ENCODE measurements at regions not wholly inside any gene's neighbourhood (a gene's known extent, or its start where the extent isn't known, plus 50 kb on each side); places are given as distances from the start of the nearest gene placed in this dataset.

- H3K27me3 ChIP-seq = no peaks in the 10 kb centered on the region
- intact Hi-C loops (cut with DNase I) = no loop called here
Measured at GRCh38 chr9:31251386-31251785, 1133.1 kb upstream of the ACO1 start.

GRCh38 chr9:31253800-31254762 lies 1130.4 kb upstream of the ACO1 start:
- H3K4me1 ChIP-seq = no peaks in the 10 kb centered on the region
- no peaks in the 10 kb centered on the region for H3K27me3 ChIP-seq
- intact Hi-C loops (cut with DNase I) = no loop called here
- no peak for TF ChIP-seq CTCF (IDR thresholded peaks at IDR 0.05)
- H3K9me3 ChIP-seq = no peaks in the 10 kb centered on the region
- no peaks in the 10 kb centered on the region for H3K36me3 ChIP-seq
- DNase-seq (ENCODE audit: low spot score in 2 of 2) = no peak
- no peak overlapping the region for H3K27ac ChIP-seq
- no peak overlapping the region for H3K4me3 ChIP-seq

More at GRCh38 chr9:31251386-31251785, 1133.1 kb upstream of the ACO1 start:
- Histone ChIP-seq H3K36me3 (no peaks in the 10 kb centered on the region), H3K4me3 (no peak overlapping the region), H3K27ac (no peak overlapping the region), H3K4me1 (no peaks in the 10 kb centered on the region), H3K9me3 (no peaks in the 10 kb centered on the region)
- no peak for DNase-seq (ENCODE audit: low spot score in 2 of 2)
- TF ChIP-seq CTCF (IDR thresholded peaks at IDR 0.05) = no peak

- intact Hi-C loops (cut with DNase I) = no loop called here
- DNase-seq (ENCODE audit: low spot score in 2 of 2) = no peak
- TF ChIP-seq CTCF (IDR thresholded peaks at IDR 0.05) = no peak
- Histone ChIP-seq H3K4me3 (no peak overlapping the region), H3K27me3 (no peaks in the 10 kb centered on the region), H3K4me1 (no peaks in the 10 kb centered on the region), H3K36me3 (no peaks in the 10 kb centered on the region), H3K9me3 (no peaks in the 10 kb centered on the region), H3K27ac (no peak overlapping the region)
Measured at GRCh38 chr9:31255211-31255610, 1129.2 kb upstream of the ACO1 start.

GRCh38 chr9:31259824-31260223 lies 1124.6 kb upstream of the ACO1 start:
- Histone ChIP-seq H3K27me3 (no peaks in the 10 kb centered on the region), H3K27ac (no peak overlapping the region), H3K4me3 (no peak overlapping the region), H3K4me1 (no peaks in the 10 kb centered on the region), H3K9me3 (no peaks in the 10 kb centered on the region), H3K36me3 (no peaks in the 10 kb centered on the region)
- intact Hi-C loops (cut with DNase I) = no loop called here
- DNase-seq (ENCODE audit: low spot score in 2 of 2) = no peak
- TF ChIP-seq CTCF (IDR thresholded peaks at IDR 0.05) = no peak

- Histone ChIP-seq H3K36me3 (no peaks in the 10 kb centered on the region), H3K27me3 (no peaks in the 10 kb centered on the region), H3K4me1 (no peaks in the 10 kb centered on the region), H3K9me3 (no peaks in the 10 kb centered on the region), H3K27ac (no peak overlapping the region), H3K4me3 (no peak overlapping the region)
- intact Hi-C loops (cut with DNase I) = no loop called here
- no peak for DNase-seq (ENCODE audit: low spot score in 2 of 2)
- no peak for TF ChIP-seq CTCF (IDR thresholded peaks at IDR 0.05)
Measured at GRCh38 chr9:31272456-31273295, 1111.8 kb upstream of the ACO1 start.

All from ascending aorta (tissue), 2 donors.